ENCODE measurements at regions not wholly inside any gene's neighbourhood (a gene's known extent, or its start where the extent isn't known, plus 50 kb on each side); places are given as distances from the start of the nearest gene placed in this dataset.
"Not testable (repeated sequence)": the region's sequence is repeated elsewhere in the genome, so short reads cannot be mapped to it uniquely, and the experiment has no call there.

- Mint-ChIP-seq H3K4me3 (ENCODE audit: unreplicated experiment) (no peak overlapping the region), H3K9me3 (ENCODE audit: unreplicated experiment) (no peaks in the 10 kb centered on the region), H3K27ac (ENCODE audit: unreplicated experiment) (no peak overlapping the region), H3K4me1 (ENCODE audit: low read depth, unreplicated experiment) (no peaks in the 10 kb centered on the region), H3K36me3 (ENCODE audit: unreplicated experiment) (no peaks in the 10 kb centered on the region), H3K27me3 (ENCODE audit: unreplicated experiment) (no peaks in the 10 kb centered on the region)
- no peak for TF ChIP-seq CTCF (IDR thresholded peaks at IDR 0.05; ENCODE audit: partially characterized antibody, unreplicated experiment)
- no peak for DNase-seq
These were observed 121.2 kb upstream of the FOXP2 start for GRCh38 chr7:114293289-114294012.

DNA sequence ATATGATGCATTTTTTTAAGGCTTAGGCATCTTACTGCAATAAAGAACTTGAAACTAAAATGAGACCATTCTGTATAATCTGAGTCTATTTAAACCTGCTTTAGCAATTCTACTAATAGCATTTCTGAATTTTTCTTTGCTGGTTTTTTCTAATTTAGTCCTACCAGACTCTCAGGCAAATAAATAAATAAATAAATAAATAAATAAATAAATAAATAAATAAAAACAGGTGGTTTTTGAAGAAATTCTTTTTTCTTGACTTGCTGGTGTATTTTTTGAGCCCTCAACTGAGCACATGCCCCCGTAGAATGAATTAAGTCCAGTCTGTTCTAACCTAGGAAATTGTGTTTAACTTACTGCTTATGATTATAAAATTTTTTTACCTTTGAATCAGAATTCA lies 134.7 kb upstream of the FOXP2 start:
- no peak for TF ChIP-seq CTCF (IDR thresholded peaks at IDR 0.05; ENCODE audit: partially characterized antibody, unreplicated experiment)
- H3K27ac Mint-ChIP-seq (ENCODE audit: unreplicated experiment): no peak overlapping the region
- H3K4me3 Mint-ChIP-seq (ENCODE audit: unreplicated experiment): no peak overlapping the region
- H3K36me3 Mint-ChIP-seq (ENCODE audit: unreplicated experiment): no peaks in the 10 kb centered on the region
- H3K27me3 Mint-ChIP-seq (ENCODE audit: unreplicated experiment): no peaks in the 10 kb centered on the region
- DNase-seq: no peak
- H3K4me1 Mint-ChIP-seq (ENCODE audit: low read depth, unreplicated experiment): no peaks in the 10 kb centered on the region
- H3K9me3 Mint-ChIP-seq (ENCODE audit: unreplicated experiment): peaks cover 1% of the 10 kb centered on the region

DNA sequence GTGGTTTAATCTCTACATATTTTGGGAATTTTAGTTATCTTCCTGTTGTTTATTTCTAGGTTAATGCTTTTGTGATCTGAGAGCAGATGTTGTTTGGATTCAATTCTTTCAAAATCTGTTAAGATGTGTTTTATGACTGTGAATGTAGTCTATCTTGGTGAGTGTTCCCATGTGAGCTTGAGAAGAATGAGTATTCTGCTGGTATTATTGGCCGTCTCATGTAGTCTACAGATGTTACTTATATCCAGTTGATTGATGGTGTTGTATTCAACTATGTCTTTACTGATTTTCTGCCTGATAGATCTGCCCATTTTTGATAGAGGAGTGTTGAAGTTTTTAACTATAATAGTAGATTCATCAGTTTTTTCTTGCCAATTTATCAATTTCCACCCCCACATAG lies 141.4 kb upstream of the FOXP2 start:
- H3K27ac Mint-ChIP-seq (ENCODE audit: unreplicated experiment): no peak overlapping the region
- TF ChIP-seq CTCF (IDR thresholded peaks at IDR 0.05; ENCODE audit: partially characterized antibody, unreplicated experiment): no peak
- peaks cover 2% of the 10 kb centered on the region for H3K4me1 Mint-ChIP-seq (ENCODE audit: low read depth, unreplicated experiment)
- H3K4me3 Mint-ChIP-seq (ENCODE audit: unreplicated experiment): no peak overlapping the region
- H3K9me3 Mint-ChIP-seq (ENCODE audit: unreplicated experiment): no peaks in the 10 kb centered on the region
- no peaks in the 10 kb centered on the region for H3K27me3 Mint-ChIP-seq (ENCODE audit: unreplicated experiment)
- no peak for DNase-seq
- no peaks in the 10 kb centered on the region for H3K36me3 Mint-ChIP-seq (ENCODE audit: unreplicated experiment)

DNA sequence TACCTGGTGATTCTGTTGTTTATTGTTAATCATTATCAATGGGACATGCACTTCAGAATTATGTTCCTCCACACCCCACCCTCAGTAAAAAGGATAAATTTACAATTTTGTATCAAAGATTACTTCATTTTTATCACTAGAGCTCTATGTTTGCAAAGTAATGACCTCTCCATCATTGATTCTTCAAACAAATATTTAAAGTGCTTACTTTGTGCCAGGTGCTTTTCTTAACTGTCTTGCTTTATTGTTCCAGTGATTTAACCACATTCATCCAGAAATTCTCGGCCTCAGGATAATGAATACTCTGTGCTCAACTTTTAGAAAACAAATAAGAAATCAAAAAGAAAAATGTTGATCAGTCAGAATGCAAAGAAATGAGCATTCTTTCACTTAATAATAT lies 144.9 kb upstream of the FOXP2 start:
- Mint-ChIP-seq H3K27me3 (ENCODE audit: unreplicated experiment) (no peaks in the 10 kb centered on the region), H3K4me1 (ENCODE audit: low read depth, unreplicated experiment) (peaks cover 2% of the 10 kb centered on the region), H3K36me3 (ENCODE audit: unreplicated experiment) (no peaks in the 10 kb centered on the region), H3K4me3 (ENCODE audit: unreplicated experiment) (no peak overlapping the region), H3K9me3 (ENCODE audit: unreplicated experiment) (no peaks in the 10 kb centered on the region), H3K27ac (ENCODE audit: unreplicated experiment) (no peak overlapping the region)
- no peak for DNase-seq
- no peak for TF ChIP-seq CTCF (IDR thresholded peaks at IDR 0.05; ENCODE audit: partially characterized antibody, unreplicated experiment)

GRCh38 chr7:114267550-114267949 lies 147.1 kb upstream of the FOXP2 start:
- not testable (repeated sequence) for H3K27ac Mint-ChIP-seq (ENCODE audit: unreplicated experiment); H3K36me3 Mint-ChIP-seq (ENCODE audit: unreplicated experiment); H3K4me1 Mint-ChIP-seq (ENCODE audit: low read depth, unreplicated experiment); H3K9me3 Mint-ChIP-seq (ENCODE audit: unreplicated experiment); H3K4me3 Mint-ChIP-seq (ENCODE audit: unreplicated experiment); H3K27me3 Mint-ChIP-seq (ENCODE audit: unreplicated experiment); DNase-seq
